Ishikawa (cell line): ENCODE measurements at regions not wholly inside any gene's neighbourhood (a gene's known extent, or its start where the extent isn't known, plus 50 kb on each side); places are given as distances from the start of the nearest gene placed in this dataset.

Experiments
- CREB1 ChIP-seq: IDR thresholded peaks from 2 replicates; pipeline ENCODE4 v1.6.1; 2012; ENCODE audit warnings: low read depth
- EGR1 ChIP-seq: IDR thresholded peaks from 2 replicates; pipeline ENCODE4 v1.6.1; 2012
- EP300 ChIP-seq: IDR thresholded peaks from 2 replicates; pipeline ENCODE4 v1.6.1; 2012; ENCODE audit warnings: borderline replicate concordance
- FOXM1 ChIP-seq: IDR thresholded peaks from 2 replicates; pipeline ENCODE4 v1.6.1; 2012; ENCODE audit warnings: low read depth, borderline replicate concordance
- NFIC ChIP-seq: IDR thresholded peaks from 2 replicates; pipeline ENCODE4 v1.6.1; 2012
- TAF1 ChIP-seq: IDR thresholded peaks from 2 replicates; pipeline ENCODE4 v1.6.1; 2012; ENCODE audit warnings: low read depth, mild to moderate bottlenecking
- TCF12 ChIP-seq: IDR thresholded peaks from 2 replicates; pipeline ENCODE4 v1.6.1; 2012; ENCODE audit warnings: low read depth
- TEAD4 ChIP-seq: IDR thresholded peaks from 2 replicates; pipeline ENCODE4 v1.6.1; 2012
- YY1 ChIP-seq: IDR thresholded peaks from 2 replicates; pipeline ENCODE4 v1.6.1; 2012; ENCODE audit warnings: low read depth
- ZBTB7A ChIP-seq: IDR thresholded peaks from 2 replicates; pipeline ENCODE4 v1.6.1; 2012; ENCODE audit warnings: low read depth
- TF ChIP-seq, protein P1 (sequence below): IDR thresholded peaks from 2 replicates; pipeline ENCODE4 v1.6.1; 2012

DNA sequence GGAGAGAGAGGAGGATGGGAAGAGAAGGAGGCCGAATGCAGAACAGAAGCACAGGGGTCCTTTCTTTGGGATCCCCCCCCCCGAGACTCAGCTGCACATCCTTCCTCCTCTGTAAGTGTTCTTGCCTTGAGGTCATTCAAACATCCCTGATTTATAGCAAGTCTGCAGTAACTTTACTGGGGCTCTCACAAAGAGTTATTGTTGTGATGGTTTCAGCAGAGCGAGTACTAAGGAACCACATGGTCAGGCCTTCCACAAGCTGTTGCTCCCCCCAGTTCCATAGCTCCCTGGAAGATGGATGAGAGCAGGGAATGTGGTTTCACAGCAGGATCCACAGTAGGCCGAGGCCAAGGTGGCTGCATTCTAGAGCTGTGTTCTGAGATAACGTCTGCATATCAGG lies 351.4 kb upstream of the CDH4 start:
- TF ChIP-seq NFIC (no peak), CREB1 (no peak), EP300 (no peak), TCF12 (no peak), TEAD4 (no peak), TAF1 (no peak), ZBTB7A (no peak), FOXM1 (no peak), YY1 (no peak), EGR1 (no peak)
- TF ChIP-seq, protein P1, sequence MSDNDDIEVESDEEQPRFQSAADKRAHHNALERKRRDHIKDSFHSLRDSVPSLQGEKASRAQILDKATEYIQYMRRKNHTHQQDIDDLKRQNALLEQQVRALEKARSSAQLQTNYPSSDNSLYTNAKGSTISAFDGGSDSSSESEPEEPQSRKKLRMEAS: no peak
